Endothelial cell of umbilical vein (primary cell): ENCODE measurements at regions not wholly inside any gene's neighbourhood (a gene's known extent, or its start where the extent isn't known, plus 50 kb on each side); places are given as distances from the start of the nearest gene placed in this dataset.

Experiments used
- BruUV-seq: library from RNA; stranded (reverse); fragments of 400-500 nt; replicated peaks from 2 replicates; lab custom pipeline; 2021; lab: Mats Ljungman, UMichigan
- CTCF ChIA-PET: fragments of 300-600, 350-600 bp; sonication (Branson Sonifier 250); formaldehyde crosslinking; loops from one replicate; lab custom pipeline; 2021; ENCODE audit warnings: antibody characterized with exemption, inconsistent platforms; lab: Charles Lee
- POLR2A ChIA-PET: fragments of 300-600, 350-600 bp; sonication (Branson Sonifier 250); formaldehyde crosslinking; loops from one replicate; lab custom pipeline; 2021; ENCODE audit warnings: antibody characterized with exemption, inconsistent platforms; lab: Charles Lee
- DNase-seq: peaks from one replicate; pipeline ENCODE4 v3.0.0-alpha.2; 2011; ENCODE audit warnings: low read depth, low spot score
- FAIRE-seq: peaks from 2 replicates; lab custom pipeline; 2011; peaks lifted over from hg19 to GRCh38; lab: Jason Lieb, UNC
- H2AFZ ChIP-seq: 2 replicates; pipeline ENCODE4 v1.6.0; 2012; ENCODE audit warnings: low read depth, low read length, control low read depth, inconsistent platforms
- H3K27ac ChIP-seq: 2 replicates; pipeline ENCODE4 v1.5.1; 2011; ENCODE audit warnings: low read depth, mild to moderate bottlenecking, control low read depth, low read length, moderate library complexity; ENCODE audit not compliant: insufficient read depth
- H3K27me3 ChIP-seq, 2 experiments: 2 replicates each; pipeline versions ENCODE4 v1.6.0 to v1.6.1; 2011; ENCODE audit warnings: low read length in 2 of 2, mixed read lengths in 1 of 2; ENCODE audit not compliant: control insufficient read depth in 2 of 2, insufficient read depth in 2 of 2
- H3K36me3 ChIP-seq, 2 experiments: 2 replicates in 1 of 2; 3 replicates in 1 of 2; pipeline ENCODE4 v1.5.1; 2011; ENCODE audit warnings: low read length in 2 of 2, mild to moderate bottlenecking in 1 of 2, moderate library complexity in 1 of 2; ENCODE audit not compliant: control insufficient read depth in 2 of 2, insufficient read depth in 2 of 2; ENCODE audit errors: extremely low read depth in 1 of 2
- H3K4me1 ChIP-seq: 3 replicates; pipeline ENCODE4 v1.5.1; 2011; ENCODE audit warnings: mild to moderate bottlenecking, low read length; ENCODE audit not compliant: control insufficient read depth, insufficient read depth; ENCODE audit errors: extremely low read depth
- H3K4me2 ChIP-seq: 2 replicates; pipeline ENCODE4 v1.6.1; 2011; ENCODE audit warnings: low read length, control low read depth, mixed read lengths; ENCODE audit not compliant: insufficient read depth
- H3K4me3 ChIP-seq, 3 experiments: fragments of 200-600 bp in 1 of 3; sonication (generic), shearing (Covaris generic) in 1 of 3; replicated peaks in 1 of 3; 2 replicates each; pipeline ENCODE4 v1.5.1; 2011 to 2016; ENCODE audit warnings: control low read depth in 3 of 3, low read length in 3 of 3, mild to moderate bottlenecking in 2 of 3, inconsistent platforms in 1 of 3, low read depth in 1 of 3, moderate library complexity in 1 of 3; ENCODE audit not compliant: insufficient read depth in 1 of 3
- H3K79me2 ChIP-seq: 2 replicates; pipeline ENCODE4 v1.6.0; 2012; ENCODE audit warnings: low read length, inconsistent platforms; ENCODE audit not compliant: control insufficient read depth, insufficient read depth
- H3K9ac ChIP-seq: replicated peaks from 2 replicates; pipeline ENCODE3; 2011; ENCODE audit warnings: low read length, control low read depth; ENCODE audit not compliant: insufficient read depth; ENCODE audit errors: extremely low read depth
- H3K9me1 ChIP-seq: replicated peaks from 3 replicates; pipeline ENCODE4 v1.6.0; 2011; ENCODE audit warnings: mild to moderate bottlenecking, low read length; ENCODE audit not compliant: control insufficient read depth, insufficient read depth; ENCODE audit errors: extremely low read depth
- H3K9me3 ChIP-seq: replicated peaks from 2 replicates; pipeline ENCODE4 v1.5.1; 2012; ENCODE audit warnings: low read length, inconsistent platforms; ENCODE audit not compliant: control insufficient read depth, insufficient read depth
- H4K20me1 ChIP-seq: replicated peaks from 2 replicates; pipeline ENCODE3; 2011; ENCODE audit warnings: mild to moderate bottlenecking, low read length; ENCODE audit not compliant: control insufficient read depth, insufficient read depth; ENCODE audit errors: extremely low read depth
- CTCF ChIP-seq, 2 donors: IDR thresholded peaks; 1 replicate in 1 of 2; 2 replicates in 1 of 2; pipeline ENCODE4 v1.5.1; 2011; ENCODE audit warnings: low read length in 2 of 2, mild to moderate bottlenecking in 2 of 2, moderate library complexity in 2 of 2, control low read depth in 1 of 2, inconsistent platforms in 1 of 2, low read depth in 1 of 2; ENCODE audit not compliant: insufficient read depth in 1 of 2; ENCODE audit errors: extremely low read depth in 1 of 2
- EZH2 ChIP-seq: IDR thresholded peaks from 2 replicates; pipeline ENCODE4 v1.6.1; 2012; ENCODE audit warnings: borderline replicate concordance, low read depth, mild to moderate bottlenecking, moderate library complexity, low read length, inconsistent platforms; ENCODE audit not compliant: severe bottlenecking
- FOS ChIP-seq: IDR thresholded peaks from 2 replicates; pipeline ENCODE4 v1.6.1; 2011; ENCODE audit warnings: mild to moderate bottlenecking, low read length, moderate library complexity, borderline replicate concordance; ENCODE audit not compliant: insufficient read depth
- GATA2 ChIP-seq: IDR thresholded peaks from 2 replicates; pipeline ENCODE4 v1.7.0; 2011; ENCODE audit warnings: low read depth, mild to moderate bottlenecking, moderate library complexity, mixed read lengths, low read length; ENCODE audit not compliant: insufficient read length, insufficient read depth
- JUN ChIP-seq: IDR thresholded peaks from 2 replicates; pipeline ENCODE4 v1.6.1; 2011; ENCODE audit warnings: borderline replicate concordance, low read depth; ENCODE audit not compliant: insufficient read length, insufficient read depth
- MAX ChIP-seq: IDR thresholded peaks from 2 replicates; pipeline ENCODE4 v1.6.1; 2011; ENCODE audit not compliant: insufficient read depth, insufficient read length
- MYC ChIP-seq: IDR thresholded peaks from one replicate; pipeline ENCODE4 v1.6.1; 2011; ENCODE audit warnings: mild to moderate bottlenecking, low read depth, low read length
- POLR2A ChIP-seq: IDR thresholded peaks from 2 replicates; pipeline ENCODE4 v1.6.1; 2012; ENCODE audit warnings: low read depth, mild to moderate bottlenecking, control low read depth, low read length
- POLR2AphosphoS5 ChIP-seq: IDR thresholded peaks from 2 replicates; pipeline ENCODE4 v1.6.1; 2012; ENCODE audit warnings: low read depth, mild to moderate bottlenecking, control low read depth, low read length, moderate library complexity; ENCODE audit not compliant: insufficient read depth
- dilution Hi-C: fragments of 300-500 bp; cut with MboI; formaldehyde crosslinking; loops from one replicate; pipeline ENCODE4 v1.15.0; 2019; ENCODE audit warnings: low sequenced_read_pairs; ENCODE audit not compliant: extremely low pct_ligation_motif_present
- intact Hi-C: fragments of 100-400 bp; cut with micrococcal nuclease; formaldehyde crosslinking; loops from one replicate; pipeline ENCODE4 v1.10.0; 2022

- Histone ChIP-seq H3K9me1 (no peaks in the 10 kb centered on the region), H3K27ac (no peak overlapping the region), H3K4me3 (no peak overlapping the region), H3K27me3 (no peaks in the 10 kb centered on the region), H3K9ac (no peak overlapping the region), H3K79me2 (no peaks in the 10 kb centered on the region), H4K20me1 (no peaks in the 10 kb centered on the region), H3K36me3 (no peaks in the 10 kb centered on the region), H3K4me2 (no peak overlapping the region), H2AFZ (no peak overlapping the region), H3K9me3 (no peaks in the 10 kb centered on the region), H3K4me1 (no peaks in the 10 kb centered on the region)
- BruUV-seq = no TSS peak
- intact Hi-C loops (no loop called here), dilution Hi-C loops (no loop called here)
- TF ChIP-seq FOS (no peak), EZH2 (no peak), JUN (no peak), MYC (no peak), POLR2AphosphoS5 (no peak), GATA2 (no peak), MAX (no peak), POLR2A (no peak), CTCF (IDR thresholded peaks at IDR 0.05; ENCODE audit: extremely low read depth in 1 of 2, insufficient read depth in 1 of 2, low read depth in 1 of 2, low read length in 2 of 2) (no peak)
- CTCF ChIA-PET = no interaction called here
- DNase-seq (no peak), FAIRE-seq (no peak)
- POLR2A ChIA-PET = no interaction called here
Observed at GRCh38 chrX:128156204-128156603, 104.0 kb upstream of the ACTRT1 start.
